Lower leg skin (tissue), 3 donors: ENCODE measurements at regions not wholly inside any gene's neighbourhood (a gene's known extent, or its start where the extent isn't known, plus 50 kb on each side); places are given as distances from the start of the nearest gene placed in this dataset.

Source experiments
- CTCF ChIP-seq, 3 donors: fragments of 450-650 bp; IDR thresholded peaks; one replicate each; pipeline ENCODE4 v1.5.1; 2016; ENCODE audit warnings: antibody characterized with exemption in 3 of 3, mild to moderate bottlenecking in 3 of 3, moderate library complexity in 2 of 3
- POLR2A ChIP-seq, 2 donors: fragments of 450-650 bp; IDR thresholded peaks; one replicate each; pipeline ENCODE4 v1.6.1; 2016 to 2017; ENCODE audit warnings: antibody characterized with exemption in 2 of 2, mild to moderate bottlenecking in 1 of 2, moderate library complexity in 1 of 2

- TF ChIP-seq CTCF (IDR thresholded peaks at IDR 0.05), result no peak
- no peak for TF ChIP-seq POLR2A (IDR thresholded peaks at IDR 0.05)
Measured at GRCh38 chr3:135503065-135503759, 462.3 kb upstream of the PPP2R3A start.
